GM21447 (cell line): ENCODE measurements at regions not wholly inside any gene's neighbourhood (a gene's known extent, or its start where the extent isn't known, plus 50 kb on each side); places are given as distances from the start of the nearest gene placed in this dataset.

Experiments used
- ATAC-seq: cut with Tn5 transposase; IDR thresholded peaks from one replicate; pipeline ENCODE4 v1.9.1; 2021; ENCODE audit not compliant: unreplicated experiment

DNA sequence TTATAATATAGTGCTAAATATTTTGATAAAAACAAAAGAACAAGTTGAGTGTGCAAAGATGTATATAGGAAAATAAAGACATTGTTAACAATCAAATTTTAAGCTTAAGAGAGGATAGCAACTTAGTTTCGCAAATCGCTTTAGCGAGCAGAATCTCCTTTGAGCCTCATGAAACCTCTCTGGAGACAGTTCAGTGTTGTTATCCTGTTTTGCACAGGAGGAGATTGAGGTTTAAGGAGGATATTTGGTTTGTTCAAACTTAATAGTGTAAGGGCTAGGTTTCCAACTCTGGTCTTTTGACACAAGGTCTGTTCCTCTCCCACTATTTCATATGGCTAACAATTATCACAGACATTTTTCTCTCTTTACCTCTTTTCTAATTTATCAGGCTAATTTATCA is 1848.5 kb upstream of the TENM3 start:
- no peak for ATAC-seq

DNA sequence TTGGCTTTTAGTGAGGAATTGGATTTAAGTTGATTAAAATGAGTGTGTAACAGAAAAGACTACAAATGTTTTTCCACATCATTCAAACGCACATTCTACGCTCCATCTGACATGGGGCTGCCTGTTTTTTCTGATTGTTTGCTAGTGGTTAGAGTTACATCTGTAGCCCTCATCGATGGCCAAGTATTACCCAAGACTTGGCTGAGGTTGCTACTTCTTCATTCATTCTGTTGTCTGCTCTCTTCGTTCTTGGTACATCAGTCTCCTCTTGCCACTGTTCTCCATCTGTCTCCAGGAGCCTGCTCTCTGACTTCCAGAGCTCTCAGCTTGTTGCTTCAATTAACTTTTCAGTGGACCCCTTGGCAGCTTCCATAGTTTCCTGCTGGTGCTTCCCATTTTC is 1844.6 kb upstream of the TENM3 start:
- ATAC-seq, result no peak

DNA sequence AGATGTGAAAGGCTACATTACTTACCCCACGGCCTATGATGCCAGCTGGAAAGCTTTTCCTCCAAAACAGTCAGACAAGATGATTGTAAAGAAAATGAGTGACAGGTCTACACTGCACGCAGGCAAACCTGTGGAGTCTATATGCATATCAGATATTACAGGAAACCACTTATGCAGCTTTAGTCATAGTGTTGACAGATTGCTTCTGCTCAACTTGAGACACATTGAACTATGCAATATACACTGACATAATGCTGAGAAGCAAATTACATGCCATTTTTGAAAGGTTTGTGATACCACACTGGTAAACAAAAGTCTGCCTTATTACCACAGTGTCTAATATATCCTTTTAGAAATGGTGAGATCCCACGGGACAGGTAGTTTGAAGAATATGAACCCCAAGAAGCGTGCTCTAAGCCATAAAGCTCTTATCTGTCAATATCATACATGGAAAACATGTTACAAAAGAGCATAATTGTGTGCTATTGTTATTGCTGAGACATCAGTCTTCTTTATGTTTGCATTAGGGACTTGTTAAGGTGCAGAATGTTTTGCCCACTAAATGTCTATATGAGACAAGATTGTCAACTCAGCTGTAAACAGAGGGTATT is 1835.8 kb upstream of the TENM3 start:
- no peak for ATAC-seq

DNA sequence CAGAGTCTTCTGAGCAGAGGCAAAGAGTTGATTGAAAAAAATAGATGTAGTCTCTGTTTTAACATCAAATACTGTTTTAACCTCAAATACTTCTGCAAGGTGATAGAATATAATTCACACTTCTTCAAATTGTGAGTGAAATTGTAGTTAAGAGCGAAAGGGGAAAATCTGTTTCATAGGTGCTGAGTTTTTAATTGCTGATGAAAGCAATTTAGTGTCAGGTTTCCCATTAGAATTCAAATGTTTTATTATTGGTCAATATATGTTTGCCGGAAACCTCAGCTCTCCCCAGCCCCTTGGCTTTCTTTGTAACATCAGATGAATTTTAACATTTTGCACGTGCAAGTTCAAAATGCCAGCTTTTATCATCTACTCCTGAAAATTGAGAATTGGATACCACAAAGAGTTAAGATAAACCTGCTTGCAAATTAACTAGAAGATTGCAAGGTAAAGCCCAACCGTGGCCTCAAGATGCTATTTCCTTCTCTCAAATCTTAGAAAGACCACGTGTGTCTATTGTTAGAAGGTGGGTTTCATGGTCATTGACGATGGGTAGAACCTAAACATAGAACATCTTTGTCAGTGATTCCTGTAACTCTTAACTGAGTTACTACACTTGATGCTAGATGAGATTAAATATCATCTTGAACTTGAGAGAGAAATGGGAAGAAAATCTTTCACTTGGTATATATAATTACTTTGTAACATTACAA is 1824.2 kb upstream of the TENM3 start:
- ATAC-seq, result no peak

DNA sequence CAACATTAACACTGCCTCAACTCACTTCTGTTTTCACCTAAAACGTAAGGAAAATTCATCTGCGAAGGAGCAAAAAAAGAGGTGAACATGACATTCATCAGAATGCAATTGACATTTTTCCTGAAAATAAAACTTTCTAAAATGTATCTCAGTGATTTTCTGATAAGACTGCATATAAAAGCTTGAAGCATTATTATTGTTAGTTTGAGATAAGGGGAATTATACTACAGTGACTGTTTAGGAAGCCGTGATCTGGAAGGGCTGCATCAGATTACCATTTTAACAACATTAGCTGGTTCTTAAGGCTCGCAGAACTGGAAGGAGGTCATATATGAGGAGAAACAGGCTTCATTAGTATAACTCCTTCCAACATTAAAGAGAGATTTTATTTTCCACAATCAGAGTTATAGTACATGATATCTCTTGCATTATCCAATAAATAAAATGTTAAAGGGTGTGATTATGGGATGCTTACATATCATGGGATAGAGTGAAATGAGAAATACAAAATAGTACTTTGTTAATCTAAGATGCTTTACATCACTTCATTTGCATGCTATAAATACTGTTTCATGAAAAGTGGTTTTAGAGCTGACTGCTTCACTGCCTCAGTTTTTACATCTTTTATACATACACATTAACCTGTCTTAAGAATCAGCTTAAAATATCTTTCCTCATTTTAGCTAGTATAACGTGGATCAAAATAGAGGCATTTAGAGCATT is 1820.1 kb upstream of the TENM3 start:
- ATAC-seq, result no peak

DNA sequence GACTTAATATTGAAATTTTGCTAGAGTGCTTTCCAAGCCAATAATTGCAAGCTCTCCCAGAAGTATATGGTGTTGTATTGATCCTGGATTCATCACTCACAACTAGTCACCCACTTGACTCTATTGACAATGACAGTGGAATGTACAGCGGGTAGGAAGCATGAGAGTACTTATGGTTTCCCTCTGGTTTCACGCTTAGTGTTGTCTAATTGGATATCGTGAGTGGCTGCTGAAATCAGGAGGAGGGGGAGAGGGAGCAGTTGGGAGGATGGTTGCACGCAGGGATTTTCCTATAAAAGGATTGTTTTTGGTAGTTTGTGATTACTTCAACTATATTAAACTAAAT is 1819.5 kb upstream of the TENM3 start:
- no peak for ATAC-seq

DNA sequence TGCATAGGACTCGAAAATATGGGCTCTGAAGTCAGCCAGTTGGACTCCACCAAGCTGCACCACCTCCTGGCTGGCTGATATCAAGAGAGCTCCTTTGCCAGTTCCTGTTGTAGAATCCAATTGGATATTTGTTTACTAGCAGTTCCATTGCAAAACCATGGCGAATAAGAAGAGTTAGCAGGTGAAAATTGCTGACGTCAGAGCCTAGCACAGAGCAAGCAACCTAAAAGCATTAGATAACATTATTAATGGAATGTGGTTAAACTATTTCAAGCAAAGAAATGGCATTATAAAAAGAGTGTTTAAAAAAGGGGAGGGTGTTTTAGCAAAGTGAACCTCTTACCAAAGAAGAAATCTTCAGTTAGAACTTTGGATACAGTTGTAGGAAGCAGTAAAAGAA is 1816.3 kb upstream of the TENM3 start:
- no peak for ATAC-seq

DNA sequence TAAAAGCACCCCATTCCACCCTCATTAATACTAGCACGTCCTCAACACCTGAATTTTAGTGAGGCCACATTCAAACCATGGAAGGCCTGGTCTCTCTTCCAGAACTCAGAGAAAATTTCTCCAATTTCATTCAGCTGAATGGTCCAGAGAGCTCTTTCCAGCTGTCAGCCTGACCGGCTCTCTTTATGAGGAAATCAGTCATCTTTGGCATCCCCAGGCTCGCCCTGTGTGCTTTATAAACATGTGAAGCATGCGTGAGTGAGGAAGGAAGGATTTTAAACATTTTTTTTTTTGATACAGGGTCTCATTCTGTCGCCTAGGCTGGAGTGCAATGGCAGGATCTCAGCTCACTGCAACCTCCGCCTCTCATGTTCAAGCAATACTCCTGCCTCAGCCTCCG is 1812.9 kb upstream of the TENM3 start:
- no peak for ATAC-seq

DNA sequence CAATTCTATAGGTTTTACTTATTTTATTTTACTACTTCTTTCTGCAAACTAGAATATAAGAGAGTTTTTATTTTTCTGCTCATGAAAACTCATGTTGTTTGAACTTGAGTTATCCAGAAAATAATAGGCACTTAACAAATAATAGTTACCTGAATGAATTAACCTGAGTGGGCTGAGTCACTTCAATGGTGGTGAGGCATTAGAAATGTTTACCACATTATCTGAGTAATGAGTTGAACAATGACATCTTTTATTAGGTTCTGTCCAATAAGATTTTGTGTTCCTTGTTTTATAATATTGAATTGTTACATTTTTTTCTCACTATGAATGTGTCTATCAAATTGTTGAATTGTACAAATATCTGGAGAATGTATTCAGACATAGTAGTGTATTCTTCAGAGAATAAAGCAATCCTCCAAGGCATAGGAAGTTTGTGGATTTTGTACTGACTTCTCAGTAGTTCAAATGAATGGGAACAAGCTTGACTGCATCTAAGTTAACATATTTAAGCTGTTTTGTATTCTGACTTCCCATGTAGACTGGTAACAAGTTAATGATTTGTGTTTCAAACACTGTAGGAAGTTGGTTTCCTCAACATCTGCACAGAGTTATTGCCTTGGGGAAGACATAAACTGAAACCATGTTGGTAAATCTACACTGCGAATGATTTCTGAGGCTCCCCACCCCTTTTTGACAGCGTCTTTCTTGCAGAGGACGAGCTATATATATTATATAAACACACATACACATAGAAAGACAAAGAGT is 1808.9 kb upstream of the TENM3 start:
- ATAC-seq, result no peak

DNA sequence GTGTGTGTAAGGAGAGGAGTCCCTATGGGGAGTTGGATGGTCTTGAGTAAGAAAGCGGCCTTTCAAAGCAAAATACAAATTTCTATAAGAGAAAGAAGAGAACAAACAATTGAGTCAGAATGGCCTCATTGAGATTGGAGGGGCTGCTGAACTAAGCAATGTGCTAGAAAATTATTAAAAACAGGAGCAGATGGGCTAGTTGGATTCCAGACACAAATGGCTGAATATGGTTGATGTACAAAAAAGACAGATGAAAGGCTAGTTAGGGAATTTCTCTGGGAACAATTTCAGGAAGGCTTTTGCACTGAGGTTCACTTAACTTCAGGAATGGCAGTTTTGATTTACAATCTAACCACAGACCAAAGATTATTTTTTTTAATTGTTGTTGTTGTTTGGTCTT is 1806.8 kb upstream of the TENM3 start:
- no peak for ATAC-seq

DNA sequence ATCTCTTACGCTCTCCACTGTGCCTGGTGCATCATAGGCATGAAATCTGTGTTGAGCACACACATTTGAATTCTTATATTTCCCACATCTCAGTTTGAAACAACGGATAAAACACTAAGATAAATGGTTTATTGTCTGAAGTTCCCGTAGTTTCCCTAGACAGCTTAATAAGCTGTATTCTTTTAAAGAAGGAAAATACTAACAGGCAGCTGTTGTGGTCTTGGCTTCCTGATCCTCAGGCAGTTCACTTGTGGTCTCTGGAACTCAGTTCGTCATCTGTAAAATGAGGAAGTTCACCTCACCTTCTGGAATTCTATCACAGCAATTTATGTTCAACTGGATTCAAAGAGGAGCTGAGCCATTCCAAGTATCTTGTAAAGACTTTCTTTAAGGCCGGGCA is 1805.6 kb upstream of the TENM3 start:
- ATAC-seq, result no peak

DNA sequence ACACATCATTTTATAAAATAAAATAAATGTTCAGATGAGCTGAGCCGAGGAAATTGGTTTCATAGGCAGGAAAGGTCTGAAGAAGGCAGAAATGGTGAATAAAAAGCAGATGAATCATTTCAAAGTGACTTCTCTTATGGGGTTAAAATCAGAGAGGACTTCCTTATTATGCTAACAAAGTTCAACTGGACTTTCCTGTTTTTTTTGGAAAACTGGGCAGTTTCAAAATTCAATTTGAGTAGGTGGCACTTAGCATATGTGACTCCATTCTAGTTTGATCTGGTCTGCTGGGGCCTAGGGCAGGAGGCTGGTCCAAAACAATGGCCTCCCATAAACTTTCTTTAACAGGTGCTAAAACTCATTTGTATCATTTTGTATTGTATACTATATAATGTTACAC is 1794.9 kb upstream of the TENM3 start:
- no peak for ATAC-seq

DNA sequence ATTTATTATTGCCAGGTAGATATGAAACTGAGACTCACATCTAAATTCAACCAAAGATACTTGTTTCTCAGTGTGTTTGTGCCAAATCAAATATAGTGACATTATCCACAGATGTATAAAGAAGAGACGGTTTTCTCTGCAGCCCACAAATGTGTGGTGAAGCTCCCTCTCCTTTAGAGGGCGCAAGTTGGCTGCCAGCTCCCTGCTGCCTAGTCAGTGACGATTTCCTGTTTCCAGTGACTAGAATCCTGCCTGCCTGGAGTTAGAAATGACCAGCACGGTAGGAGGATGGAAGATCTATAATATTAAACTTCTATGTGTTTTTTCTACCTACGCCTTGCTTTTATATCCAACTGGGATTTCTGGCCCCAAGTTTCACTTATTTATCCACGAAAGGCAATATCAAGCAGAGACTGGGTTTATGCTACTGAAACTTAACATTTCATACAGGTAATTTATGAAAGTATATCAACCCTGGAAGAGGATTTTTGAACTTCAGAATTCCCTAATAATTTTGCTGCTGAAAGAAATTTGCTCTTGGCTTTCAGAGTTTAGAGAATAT is 1793.7 kb upstream of the TENM3 start:
- no peak for ATAC-seq

DNA sequence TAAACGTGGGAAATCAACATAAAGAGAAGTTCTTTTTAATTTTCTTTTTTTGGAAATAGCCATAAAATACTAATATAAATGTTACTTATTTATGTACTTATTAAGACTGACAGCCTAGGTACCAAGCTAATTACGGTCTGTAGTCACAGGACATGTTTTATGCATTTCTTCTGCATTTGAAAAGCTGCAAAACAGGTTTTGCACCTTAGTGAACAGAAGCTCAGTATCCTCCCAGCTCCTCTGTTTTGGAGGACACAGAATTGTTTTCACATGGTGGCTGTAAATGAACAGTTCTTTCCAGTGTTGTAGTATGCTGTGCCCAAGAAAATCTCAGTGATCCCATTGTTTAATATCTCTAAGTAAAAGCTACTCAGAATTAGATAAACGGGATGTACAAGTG is 1788.0 kb upstream of the TENM3 start:
- ATAC-seq, result no peak

DNA sequence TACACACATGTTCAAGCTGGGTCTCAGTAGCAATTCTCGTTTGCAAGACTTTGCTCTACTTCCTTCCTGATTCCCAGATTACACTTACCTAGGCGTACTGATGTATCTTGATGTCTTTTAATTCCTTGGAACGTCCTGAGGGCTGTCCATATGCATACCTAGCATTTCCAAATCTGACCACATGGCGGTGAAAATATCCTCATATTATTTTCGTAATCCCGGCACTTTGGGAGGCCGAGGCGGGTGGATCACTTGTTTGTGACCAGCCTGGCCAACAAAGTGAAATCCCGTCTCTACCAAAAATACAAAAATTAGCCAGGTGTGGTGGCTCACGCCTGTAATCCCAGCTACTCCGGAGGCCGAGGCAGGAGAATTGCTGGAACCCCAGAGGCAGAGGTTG is 1786.3 kb upstream of the TENM3 start:
- ATAC-seq, result no peak

DNA sequence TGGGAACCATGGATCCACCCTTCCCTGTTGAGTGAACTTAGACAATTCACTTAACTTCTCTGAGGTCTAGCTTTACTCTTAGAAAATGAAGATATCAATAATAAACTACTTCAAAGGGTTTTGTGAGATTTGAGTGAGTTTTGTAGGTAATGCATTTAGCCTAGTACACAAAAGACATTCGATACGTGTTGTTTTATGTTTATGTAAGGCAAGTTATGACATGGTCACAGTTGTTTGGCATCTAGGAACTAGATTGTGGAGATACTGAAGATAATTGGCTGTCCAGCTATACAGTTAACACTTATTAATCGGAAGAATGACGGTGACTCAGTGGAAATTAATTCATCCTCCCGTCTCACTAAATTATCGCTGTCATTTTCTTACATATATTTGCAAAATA is 1781.1 kb upstream of the TENM3 start:
- no peak for ATAC-seq

DNA sequence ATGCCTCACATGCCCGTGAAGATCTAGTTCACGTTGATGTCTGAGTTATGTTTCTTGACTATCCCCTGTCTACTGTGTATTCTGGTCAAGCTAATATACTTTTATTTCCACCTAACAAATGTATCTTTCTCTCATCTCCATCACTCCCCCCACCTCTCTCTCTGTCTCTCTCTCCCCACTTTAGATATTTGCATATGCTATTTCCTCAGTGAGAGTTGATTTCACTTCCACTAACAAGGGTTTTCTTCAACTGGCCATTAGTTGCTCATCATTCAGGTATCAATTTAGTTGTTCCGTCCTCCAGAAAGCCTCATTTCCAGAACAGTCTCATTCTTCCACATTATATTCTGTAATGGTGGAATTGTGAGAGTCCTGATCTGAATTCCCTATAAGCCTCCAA is 1777.8 kb upstream of the TENM3 start:
- no peak for ATAC-seq

DNA sequence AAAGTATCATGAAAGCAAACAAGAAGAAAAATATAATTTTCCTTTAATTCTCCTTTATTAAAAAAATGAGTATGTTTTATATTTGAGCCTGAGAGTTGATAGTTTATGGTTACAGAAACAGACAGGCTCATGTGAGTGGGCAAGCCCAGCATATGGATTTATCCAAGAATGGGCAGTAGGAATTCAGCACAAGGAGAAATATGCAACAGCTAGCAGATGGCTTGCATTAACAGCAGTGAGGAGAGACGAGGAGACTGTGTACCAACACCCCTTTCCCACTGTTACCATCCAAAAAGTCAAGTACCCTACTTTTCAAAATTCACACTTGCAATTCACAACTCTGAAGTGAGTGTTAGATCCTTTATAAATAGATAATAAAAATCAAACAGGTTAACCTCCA is 1760.2 kb upstream of the TENM3 start:
- ATAC-seq, result no peak

DNA sequence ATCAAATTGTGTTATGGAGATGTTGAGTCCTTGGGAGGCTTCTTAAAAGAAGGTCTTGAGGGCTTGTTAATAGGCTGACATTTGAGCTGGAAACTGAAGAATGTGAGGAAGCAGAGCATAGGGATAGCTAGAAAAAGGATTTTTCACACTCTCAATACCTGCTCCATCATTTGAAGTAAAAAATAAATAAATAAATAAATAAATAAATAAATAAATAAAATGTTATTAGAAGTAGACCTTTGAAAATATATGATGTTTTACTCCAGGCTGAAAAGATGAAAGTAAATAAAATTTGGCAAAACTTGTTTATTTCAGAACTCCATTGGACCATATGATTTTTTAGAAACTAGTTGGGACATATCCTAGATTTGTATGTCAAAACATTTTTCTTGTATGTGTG is 1757.8 kb upstream of the TENM3 start:
- no peak for ATAC-seq

DNA sequence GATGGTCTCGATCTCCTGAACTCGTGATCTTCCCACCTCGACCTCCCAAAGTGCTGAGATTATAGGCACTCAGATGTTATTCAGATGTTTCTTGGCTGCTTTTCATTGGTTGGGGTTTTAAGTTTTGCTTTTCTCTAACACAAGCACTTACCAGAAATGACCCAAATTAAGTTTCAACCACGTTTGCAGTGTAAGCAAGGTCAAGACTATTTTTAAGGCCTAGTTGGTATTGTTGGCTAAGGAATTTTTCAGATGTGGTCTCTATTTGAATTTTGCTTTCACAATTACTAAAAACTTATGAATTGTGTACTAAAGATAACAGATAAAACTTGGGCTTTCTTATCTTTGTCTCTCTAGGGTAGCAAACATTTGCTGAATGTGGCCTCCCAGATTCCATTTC is 1756.9 kb upstream of the TENM3 start:
- no peak for ATAC-seq

DNA sequence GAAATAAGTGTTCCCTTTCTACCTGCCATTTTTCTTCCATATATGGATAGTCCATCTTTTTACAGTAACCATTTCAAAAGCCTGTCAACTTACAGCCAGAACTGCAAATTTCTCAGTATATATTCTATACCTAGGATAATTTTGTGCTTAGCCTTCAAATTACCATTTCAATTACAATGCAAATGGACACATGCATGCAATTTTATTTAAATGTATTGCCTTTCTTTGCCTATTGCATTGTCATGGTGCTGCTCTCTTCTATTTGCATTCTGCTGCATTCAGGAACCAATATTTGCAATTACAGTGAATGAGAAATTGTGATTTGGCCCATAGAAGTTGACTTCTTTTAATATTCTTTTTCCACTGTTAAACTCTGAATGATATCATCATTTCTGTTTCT is 1753.4 kb upstream of the TENM3 start:
- no peak for ATAC-seq

DNA sequence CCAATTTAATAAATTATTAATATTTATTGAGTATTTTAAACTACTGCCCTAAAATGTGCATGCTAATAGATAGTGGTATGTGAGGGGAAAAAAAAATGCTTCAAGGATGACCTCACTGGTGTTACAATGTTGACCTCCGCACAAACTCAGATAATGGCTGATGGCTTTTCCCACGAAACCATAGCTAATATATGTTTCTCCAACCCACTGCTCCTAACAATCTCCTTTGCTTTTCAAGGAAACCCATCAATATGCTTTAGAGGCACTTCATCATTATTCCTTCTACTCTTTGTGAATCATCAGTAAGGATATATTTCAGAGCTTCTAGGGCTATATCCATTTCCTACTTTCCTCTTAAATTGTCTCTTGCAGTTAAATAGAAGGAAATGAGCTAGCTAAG is 1752.0 kb upstream of the TENM3 start:
- no peak for ATAC-seq
